HL-60 (cell line): ENCODE measurements at regions not wholly inside any gene's neighbourhood (a gene's known extent, or its start where the extent isn't known, plus 50 kb on each side); places are given as distances from the start of the nearest gene placed in this dataset.

Experiments used
- DNase-seq, 2 experiments: peaks; one replicate each; pipeline ENCODE4 v3.0.0-alpha.2; 2010 to 2020; ENCODE audit warnings: low read depth in 1 of 2, low spot score in 1 of 2
- H3K27ac ChIP-seq: fragments of 250-450 bp; sonication (Bioruptor Pico); replicated peaks from 2 replicates; pipeline ENCODE4 v1.5.1; 2020; ENCODE audit warnings: mild to moderate bottlenecking, moderate library complexity
- H3K27me3 ChIP-seq: fragments of 250-450 bp; sonication (Bioruptor Pico); 2 replicates; pipeline ENCODE4 v1.5.1; 2021; ENCODE audit warnings: mild to moderate bottlenecking, moderate library complexity; ENCODE audit not compliant: insufficient read depth, poor library complexity, severe bottlenecking
- H3K4me3 ChIP-seq: replicated peaks from 2 replicates; pipeline ENCODE4 v1.5.1; 2011; ENCODE audit warnings: mild to moderate bottlenecking, control low read depth, low read length; ENCODE audit not compliant: insufficient read depth
- GABPA ChIP-seq: IDR thresholded peaks from 2 replicates; pipeline ENCODE4 v1.6.1; 2012; ENCODE audit warnings: low read depth
- POLR2AphosphoS5 ChIP-seq: IDR thresholded peaks from 2 replicates; pipeline ENCODE4 v1.6.1; 2012; ENCODE audit warnings: low read depth
- REST ChIP-seq: IDR thresholded peaks from 2 replicates; pipeline ENCODE4 v1.6.1; 2012; ENCODE audit warnings: low read depth; ENCODE audit not compliant: insufficient replicate concordance
- SPI1 ChIP-seq: IDR thresholded peaks from 2 replicates; pipeline ENCODE4 v1.6.1; 2012; ENCODE audit warnings: low read depth, mild to moderate bottlenecking, borderline replicate concordance
- TF ChIP-seq, protein P1 (sequence below): IDR thresholded peaks from one replicate; pipeline ENCODE4 v1.5.1; 2011; ENCODE audit warnings: low read length, control low read depth, inconsistent platforms; ENCODE audit not compliant: insufficient read depth

- Histone ChIP-seq H3K4me3 (no peak overlapping the region), H3K27me3 (no peaks in the 10 kb centered on the region), H3K27ac (no peak overlapping the region)
- no peak for DNase-seq
- TF ChIP-seq SPI1 (no peak), GABPA (no peak)
- TF ChIP-seq, protein P1, sequence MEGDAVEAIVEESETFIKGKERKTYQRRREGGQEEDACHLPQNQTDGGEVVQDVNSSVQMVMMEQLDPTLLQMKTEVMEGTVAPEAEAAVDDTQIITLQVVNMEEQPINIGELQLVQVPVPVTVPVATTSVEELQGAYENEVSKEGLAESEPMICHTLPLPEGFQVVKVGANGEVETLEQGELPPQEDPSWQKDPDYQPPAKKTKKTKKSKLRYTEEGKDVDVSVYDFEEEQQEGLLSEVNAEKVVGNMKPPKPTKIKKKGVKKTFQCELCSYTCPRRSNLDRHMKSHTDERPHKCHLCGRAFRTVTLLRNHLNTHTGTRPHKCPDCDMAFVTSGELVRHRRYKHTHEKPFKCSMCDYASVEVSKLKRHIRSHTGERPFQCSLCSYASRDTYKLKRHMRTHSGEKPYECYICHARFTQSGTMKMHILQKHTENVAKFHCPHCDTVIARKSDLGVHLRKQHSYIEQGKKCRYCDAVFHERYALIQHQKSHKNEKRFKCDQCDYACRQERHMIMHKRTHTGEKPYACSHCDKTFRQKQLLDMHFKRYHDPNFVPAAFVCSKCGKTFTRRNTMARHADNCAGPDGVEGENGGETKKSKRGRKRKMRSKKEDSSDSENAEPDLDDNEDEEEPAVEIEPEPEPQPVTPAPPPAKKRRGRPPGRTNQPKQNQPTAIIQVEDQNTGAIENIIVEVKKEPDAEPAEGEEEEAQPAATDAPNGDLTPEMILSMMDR: no peak
These were observed 57.2 kb upstream of the ZFAND5 start for GRCh38 chr9:72422214-72422613.

GRCh38 chr9:72420783-72421182 is 55.8 kb upstream of the ZFAND5 start:
- Histone ChIP-seq H3K4me3 (no peak overlapping the region), H3K27me3 (no peaks in the 10 kb centered on the region), H3K27ac (no peak overlapping the region)
- DNase-seq: no peak
- TF ChIP-seq SPI1: no peak
- TF ChIP-seq POLR2AphosphoS5: no peak
- TF ChIP-seq, protein P1: no peak
- no peak for TF ChIP-seq REST
- no peak for TF ChIP-seq GABPA

- TF ChIP-seq GABPA (no peak), SPI1 (no peak), POLR2AphosphoS5 (no peak), REST (no peak)
- TF ChIP-seq, protein P1: no peak
- DNase-seq: no peak
- no peaks in the 10 kb centered on the region for H3K27me3 ChIP-seq
- no peak overlapping the region for H3K4me3 ChIP-seq
- H3K27ac ChIP-seq: no peak overlapping the region
These were observed 50.9 kb upstream of the ZFAND5 start for GRCh38 chr9:72415948-72416347.

GRCh38 chr9:72415163-72415562 is 50.2 kb upstream of the ZFAND5 start:
- no peak overlapping the region for H3K27ac ChIP-seq
- no peak for TF ChIP-seq SPI1
- no peak for TF ChIP-seq REST
- TF ChIP-seq, protein P1: no peak
- DNase-seq: no peak
- H3K27me3 ChIP-seq: no peaks in the 10 kb centered on the region
- H3K4me3 ChIP-seq: no peak overlapping the region
